ENCODE measurements at regions not wholly inside any gene's neighbourhood (a gene's known extent, or its start where the extent isn't known, plus 50 kb on each side); places are given as distances from the start of the nearest gene placed in this dataset.

GRCh38 chr17:72429066-72429638, 308.3 kb downstream of the SOX9 start:
- no peaks in the 10 kb centered on the region for H3K36me3 ChIP-seq (ENCODE audit: control insufficient read depth in 2 of 2, insufficient read depth in 2 of 2, low read length in 1 of 2)
- H3K27me3 ChIP-seq (ENCODE audit: control insufficient read depth in 2 of 2, insufficient read depth in 1 of 2, low read length in 1 of 2): no peaks in the 10 kb centered on the region
- H3K4me1 ChIP-seq (ENCODE audit: control insufficient read depth in 2 of 2, insufficient read depth in 2 of 2, low read length in 2 of 2): no peaks in the 10 kb centered on the region
- H3K4me3 ChIP-seq (ENCODE audit: low read length in 2 of 2): no peak overlapping the region
- no peaks in the 10 kb centered on the region for H3K9me3 ChIP-seq (ENCODE audit: control insufficient read depth in 2 of 2, insufficient read depth in 1 of 2, low read length in 1 of 2)
- WGBS: 90% methylated on average over 4 of the region's 4 CpGs
- H3K27ac ChIP-seq (ENCODE audit: low read depth in 1 of 2, low read length in 1 of 2): no peak overlapping the region
- DNase-seq (ENCODE audit: low read depth in 6 of 9, low spot score in 9 of 9): no peak

GRCh38 chr17:72430611-72431432, 310.0 kb downstream of the SOX9 start:
- no peak for DNase-seq (ENCODE audit: low read depth in 6 of 9, low spot score in 9 of 9)
- 83% methylated on average over 20 of the region's 20 CpGs for WGBS

GRCh38 chr17:72432143-72432621, 311.4 kb downstream of the SOX9 start:
- DNase-seq (ENCODE audit: low read depth in 6 of 9, low spot score in 9 of 9): no peak
- Histone ChIP-seq H3K4me3 (ENCODE audit: low read length in 2 of 2) (no peak overlapping the region), H3K4me1 (ENCODE audit: control insufficient read depth in 2 of 2, insufficient read depth in 2 of 2, low read length in 2 of 2) (no peaks in the 10 kb centered on the region), H3K27ac (ENCODE audit: low read depth in 1 of 2, low read length in 1 of 2) (no peak overlapping the region), H3K9me3 (ENCODE audit: control insufficient read depth in 2 of 2, insufficient read depth in 1 of 2, low read length in 1 of 2) (no peaks in the 10 kb centered on the region), H3K27me3 (ENCODE audit: control insufficient read depth in 2 of 2, insufficient read depth in 1 of 2, low read length in 1 of 2) (no peaks in the 10 kb centered on the region), H3K36me3 (ENCODE audit: control insufficient read depth in 2 of 2, insufficient read depth in 2 of 2, low read length in 1 of 2) (no peaks in the 10 kb centered on the region)
- WGBS: 77% methylated on average over 11 of the region's 11 CpGs

More at GRCh38 chr17:72430611-72431432, 310.0 kb downstream of the SOX9 start:
- H3K4me1 ChIP-seq (ENCODE audit: control insufficient read depth in 2 of 2, insufficient read depth in 2 of 2, low read length in 2 of 2): no peaks in the 10 kb centered on the region
- H3K4me3 ChIP-seq (ENCODE audit: low read length in 2 of 2): no peak overlapping the region
- H3K9me3 ChIP-seq (ENCODE audit: control insufficient read depth in 2 of 2, insufficient read depth in 1 of 2, low read length in 1 of 2): no peaks in the 10 kb centered on the region
- H3K36me3 ChIP-seq (ENCODE audit: control insufficient read depth in 2 of 2, insufficient read depth in 2 of 2, low read length in 1 of 2): no peaks in the 10 kb centered on the region
- no peaks in the 10 kb centered on the region for H3K27me3 ChIP-seq (ENCODE audit: control insufficient read depth in 2 of 2, insufficient read depth in 1 of 2, low read length in 1 of 2)
- no peak overlapping the region for H3K27ac ChIP-seq (ENCODE audit: low read depth in 1 of 2, low read length in 1 of 2)

- H3K4me1 ChIP-seq (ENCODE audit: control insufficient read depth in 2 of 2, insufficient read depth in 2 of 2, low read length in 2 of 2): no peaks in the 10 kb centered on the region
- no peak overlapping the region for H3K27ac ChIP-seq (ENCODE audit: low read depth in 1 of 2, low read length in 1 of 2)
- H3K27me3 ChIP-seq (ENCODE audit: control insufficient read depth in 2 of 2, insufficient read depth in 1 of 2, low read length in 1 of 2): no peaks in the 10 kb centered on the region
- WGBS: 60% methylated on average over 4 of the region's 4 CpGs
- no peak for DNase-seq (ENCODE audit: low read depth in 6 of 9, low spot score in 9 of 9)
- H3K36me3 ChIP-seq (ENCODE audit: control insufficient read depth in 2 of 2, insufficient read depth in 2 of 2, low read length in 1 of 2): no peaks in the 10 kb centered on the region
- H3K4me3 ChIP-seq (ENCODE audit: low read length in 2 of 2): no peak overlapping the region
- H3K9me3 ChIP-seq (ENCODE audit: control insufficient read depth in 2 of 2, insufficient read depth in 1 of 2, low read length in 1 of 2): no peaks in the 10 kb centered on the region
Observed at GRCh38 chr17:72432881-72433280, 312.1 kb downstream of the SOX9 start.

GRCh38 chr17:72433797-72434196, 313.0 kb downstream of the SOX9 start:
- no peak for DNase-seq (ENCODE audit: low read depth in 6 of 9, low spot score in 9 of 9)
- no peaks in the 10 kb centered on the region for H3K9me3 ChIP-seq (ENCODE audit: control insufficient read depth in 2 of 2, insufficient read depth in 1 of 2, low read length in 1 of 2)
- no peaks in the 10 kb centered on the region for H3K27me3 ChIP-seq (ENCODE audit: control insufficient read depth in 2 of 2, insufficient read depth in 1 of 2, low read length in 1 of 2)
- no peaks in the 10 kb centered on the region for H3K4me1 ChIP-seq (ENCODE audit: control insufficient read depth in 2 of 2, insufficient read depth in 2 of 2, low read length in 2 of 2)
- WGBS: 86% methylated on average over 3 of the region's 3 CpGs
- H3K27ac ChIP-seq (ENCODE audit: low read depth in 1 of 2, low read length in 1 of 2): no peak overlapping the region
- no peak overlapping the region for H3K4me3 ChIP-seq (ENCODE audit: low read length in 2 of 2)
- no peaks in the 10 kb centered on the region for H3K36me3 ChIP-seq (ENCODE audit: control insufficient read depth in 2 of 2, insufficient read depth in 2 of 2, low read length in 1 of 2)

- no peaks in the 10 kb centered on the region for H3K9me3 ChIP-seq (ENCODE audit: control insufficient read depth in 2 of 2, insufficient read depth in 1 of 2, low read length in 1 of 2)
- H3K36me3 ChIP-seq (ENCODE audit: control insufficient read depth in 2 of 2, insufficient read depth in 2 of 2, low read length in 1 of 2): no peaks in the 10 kb centered on the region
- H3K27ac ChIP-seq (ENCODE audit: low read depth in 1 of 2, low read length in 1 of 2): no peak overlapping the region
- no peak for DNase-seq (ENCODE audit: low read depth in 6 of 9, low spot score in 9 of 9)
- H3K27me3 ChIP-seq (ENCODE audit: control insufficient read depth in 2 of 2, insufficient read depth in 1 of 2, low read length in 1 of 2): no peaks in the 10 kb centered on the region
- no peaks in the 10 kb centered on the region for H3K4me1 ChIP-seq (ENCODE audit: control insufficient read depth in 2 of 2, insufficient read depth in 2 of 2, low read length in 2 of 2)
- H3K4me3 ChIP-seq (ENCODE audit: low read length in 2 of 2): no peak overlapping the region
Observed at GRCh38 chr17:72434581-72434980, 313.8 kb downstream of the SOX9 start.

GRCh38 chr17:72434991-72435618, 314.3 kb downstream of the SOX9 start:
- H3K27ac ChIP-seq (ENCODE audit: low read depth in 1 of 2, low read length in 1 of 2): no peak overlapping the region
- no peaks in the 10 kb centered on the region for H3K36me3 ChIP-seq (ENCODE audit: control insufficient read depth in 2 of 2, insufficient read depth in 2 of 2, low read length in 1 of 2)
- no peak overlapping the region for H3K4me3 ChIP-seq (ENCODE audit: low read length in 2 of 2)
- DNase-seq (ENCODE audit: low read depth in 6 of 9, low spot score in 9 of 9): no peak
- H3K27me3 ChIP-seq (ENCODE audit: control insufficient read depth in 2 of 2, insufficient read depth in 1 of 2, low read length in 1 of 2): no peaks in the 10 kb centered on the region
- H3K9me3 ChIP-seq (ENCODE audit: control insufficient read depth in 2 of 2, insufficient read depth in 1 of 2, low read length in 1 of 2): peaks cover 0 to 3% of the 10 kb centered on the region in 2 donors
- no peaks in the 10 kb centered on the region for H3K4me1 ChIP-seq (ENCODE audit: control insufficient read depth in 2 of 2, insufficient read depth in 2 of 2, low read length in 2 of 2)
- 90% methylated on average over 9 of the region's 9 CpGs for WGBS

- WGBS: 95% methylated on average over 6 of the region's 6 CpGs
- H3K4me1 ChIP-seq (ENCODE audit: control insufficient read depth in 2 of 2, insufficient read depth in 2 of 2, low read length in 2 of 2): no peaks in the 10 kb centered on the region
- H3K27me3 ChIP-seq (ENCODE audit: control insufficient read depth in 2 of 2, insufficient read depth in 1 of 2, low read length in 1 of 2): no peaks in the 10 kb centered on the region
- DNase-seq (ENCODE audit: low read depth in 6 of 9, low spot score in 9 of 9): no peak
- H3K36me3 ChIP-seq (ENCODE audit: control insufficient read depth in 2 of 2, insufficient read depth in 2 of 2, low read length in 1 of 2): no peaks in the 10 kb centered on the region
- peaks cover 0 to 4% of the 10 kb centered on the region in 2 donors for H3K9me3 ChIP-seq (ENCODE audit: control insufficient read depth in 2 of 2, insufficient read depth in 1 of 2, low read length in 1 of 2)
- no peak overlapping the region for H3K27ac ChIP-seq (ENCODE audit: low read depth in 1 of 2, low read length in 1 of 2)
- no peak overlapping the region for H3K4me3 ChIP-seq (ENCODE audit: low read length in 2 of 2)
Observed at GRCh38 chr17:72438783-72439182, 318.0 kb downstream of the SOX9 start.

- no peaks in the 10 kb centered on the region for H3K4me1 ChIP-seq (ENCODE audit: control insufficient read depth in 2 of 2, insufficient read depth in 2 of 2, low read length in 2 of 2)
- no peak overlapping the region for H3K4me3 ChIP-seq (ENCODE audit: low read length in 2 of 2)
- no peaks in the 10 kb centered on the region for H3K27me3 ChIP-seq (ENCODE audit: control insufficient read depth in 2 of 2, insufficient read depth in 1 of 2, low read length in 1 of 2)
- WGBS: 83% methylated on average over 12 of the region's 12 CpGs
- DNase-seq (ENCODE audit: low read depth in 6 of 9, low spot score in 9 of 9): no peak
- H3K9me3 ChIP-seq (ENCODE audit: control insufficient read depth in 2 of 2, insufficient read depth in 1 of 2, low read length in 1 of 2): peaks cover 0 to 4% of the 10 kb centered on the region in 2 donors
- no peaks in the 10 kb centered on the region for H3K36me3 ChIP-seq (ENCODE audit: control insufficient read depth in 2 of 2, insufficient read depth in 2 of 2, low read length in 1 of 2)
- H3K27ac ChIP-seq (ENCODE audit: low read depth in 1 of 2, low read length in 1 of 2): no peak overlapping the region
Observed at GRCh38 chr17:72439893-72440502, 319.2 kb downstream of the SOX9 start.

All from thymus (tissue), 11 donors.